ENCODE measurements at regions not wholly inside any gene's neighbourhood (a gene's known extent, or its start where the extent isn't known, plus 50 kb on each side); places are given as distances from the start of the nearest gene placed in this dataset.
"Not testable (repeated sequence)": the region's sequence is repeated elsewhere in the genome, so short reads cannot be mapped to it uniquely, and the experiment has no call there.

DNA sequence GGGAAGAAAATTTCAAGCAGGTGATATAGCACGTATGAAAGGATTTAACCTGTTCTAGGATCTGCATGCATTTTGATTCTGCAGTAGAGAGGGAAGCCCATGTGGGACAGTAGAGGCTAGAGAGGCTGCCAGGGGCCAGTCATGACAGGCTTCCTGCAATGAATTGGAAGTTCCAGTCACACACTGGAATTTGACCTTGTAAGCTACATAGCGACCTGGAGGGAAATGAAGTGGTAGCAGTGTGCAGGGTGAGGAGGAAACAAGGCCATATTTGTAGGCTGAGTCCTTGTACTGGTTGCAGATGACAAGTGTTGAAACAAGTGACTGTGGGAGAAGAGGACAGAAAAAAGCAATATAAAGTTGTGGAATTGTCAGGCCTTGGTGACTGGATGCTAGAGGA, 58.6 kb upstream of the OLIG3 start:
- no peaks in the 10 kb centered on the region for H3K79me2 ChIP-seq (ENCODE audit: insufficient read depth, low read length)
- H3K27me3 ChIP-seq (ENCODE audit: insufficient read depth, low read length), result no peaks in the 10 kb centered on the region
- Mint-ChIP-seq H3K36me3 (ENCODE audit: insufficient read depth in 1 of 3, low read depth in 3 of 3) (no peaks in the 10 kb centered on the region), H3K4me3 (no peak overlapping the region), H3K4me1 (peaks cover 21 to 27% of the 10 kb centered on the region in 2 experiments), H3K27ac (no peak overlapping the region), H3K9me3 (no peaks in the 10 kb centered on the region), H3K27me3 (ENCODE audit: low read depth) (no peaks in the 10 kb centered on the region)
- H2BK20ac ChIP-seq (ENCODE audit: low read depth, low read length, poor library complexity, severe bottlenecking), result no peak overlapping the region
- H3K23me2 ChIP-seq (ENCODE audit: insufficient read length, low read depth, low read length, poor library complexity, severe bottlenecking), result no peaks in the 10 kb centered on the region
- H3K4me2 ChIP-seq (ENCODE audit: insufficient read depth, insufficient read length, low read length), result no peak overlapping the region
- no CpG with 5 or more reads among the region's 2 CpGs for WGBS (ENCODE audit: extremely low coverage, insufficient read length, low lambda C conversion rate)
- no peak overlapping the region for H2BK15ac ChIP-seq (ENCODE audit: low read depth, low read length)
- H2BK5ac ChIP-seq (ENCODE audit: insufficient read length, low read length), result no peak overlapping the region
- H2AK5ac ChIP-seq (ENCODE audit: insufficient read length, low read length), result no peak overlapping the region
- no peak overlapping the region for H4K8ac ChIP-seq (replicated peaks; ENCODE audit: insufficient read length, low read depth, low read length)
- no peak for DNase-seq
- H3K14ac ChIP-seq (ENCODE audit: insufficient read depth, low read length), result no peak overlapping the region
- H4K20me1 ChIP-seq (ENCODE audit: control insufficient read depth, insufficient read depth, insufficient read length), result no peaks in the 10 kb centered on the region
- H3K27ac ChIP-seq (ENCODE audit: insufficient read length, low read depth, low read length), result no peak overlapping the region
- H4K5ac ChIP-seq (ENCODE audit: insufficient read length, low read depth, low read length), result no peak overlapping the region
- H3K79me1 ChIP-seq (ENCODE audit: insufficient read depth, low read depth, low read length, poor library complexity, severe bottlenecking), result no peaks in the 10 kb centered on the region
- H3K23ac ChIP-seq (ENCODE audit: insufficient read length, low read depth, low read length), result no peak overlapping the region
- no peak overlapping the region for H4K91ac ChIP-seq (ENCODE audit: insufficient read length, low read depth, low read length)
- H3K4ac ChIP-seq (ENCODE audit: low read depth, low read length), result no peak overlapping the region
- H3K9ac ChIP-seq (ENCODE audit: extremely low read depth, insufficient read length, low read length), result no peak overlapping the region
- H3K18ac ChIP-seq (ENCODE audit: insufficient read length, low read depth, low read length), result no peak overlapping the region
- H2BK120ac ChIP-seq (ENCODE audit: low read depth, low read length, poor library complexity, severe bottlenecking), result no peak overlapping the region
- H2BK12ac ChIP-seq (ENCODE audit: insufficient read length, low read depth, low read length), result no peak overlapping the region
- no peak overlapping the region for H3K56ac ChIP-seq (ENCODE audit: insufficient read length, low read depth, low read length)
- H3K4me1 ChIP-seq (ENCODE audit: insufficient read depth, low read length), result peaks cover 4% of the 10 kb centered on the region; the same call in 1 of the 2 replicates
- TF ChIP-seq, protein P1, sequence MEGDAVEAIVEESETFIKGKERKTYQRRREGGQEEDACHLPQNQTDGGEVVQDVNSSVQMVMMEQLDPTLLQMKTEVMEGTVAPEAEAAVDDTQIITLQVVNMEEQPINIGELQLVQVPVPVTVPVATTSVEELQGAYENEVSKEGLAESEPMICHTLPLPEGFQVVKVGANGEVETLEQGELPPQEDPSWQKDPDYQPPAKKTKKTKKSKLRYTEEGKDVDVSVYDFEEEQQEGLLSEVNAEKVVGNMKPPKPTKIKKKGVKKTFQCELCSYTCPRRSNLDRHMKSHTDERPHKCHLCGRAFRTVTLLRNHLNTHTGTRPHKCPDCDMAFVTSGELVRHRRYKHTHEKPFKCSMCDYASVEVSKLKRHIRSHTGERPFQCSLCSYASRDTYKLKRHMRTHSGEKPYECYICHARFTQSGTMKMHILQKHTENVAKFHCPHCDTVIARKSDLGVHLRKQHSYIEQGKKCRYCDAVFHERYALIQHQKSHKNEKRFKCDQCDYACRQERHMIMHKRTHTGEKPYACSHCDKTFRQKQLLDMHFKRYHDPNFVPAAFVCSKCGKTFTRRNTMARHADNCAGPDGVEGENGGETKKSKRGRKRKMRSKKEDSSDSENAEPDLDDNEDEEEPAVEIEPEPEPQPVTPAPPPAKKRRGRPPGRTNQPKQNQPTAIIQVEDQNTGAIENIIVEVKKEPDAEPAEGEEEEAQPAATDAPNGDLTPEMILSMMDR (conservative IDR thresholded peaks at IDR 0.05), result no peak
- H2AFZ ChIP-seq (ENCODE audit: low read length), result no peak overlapping the region
- H3T11ph ChIP-seq (ENCODE audit: low read length), result no peak overlapping the region
- no peaks in the 10 kb centered on the region for H3K9me3 ChIP-seq (ENCODE audit: control insufficient read depth, low read depth, low read length)

DNA sequence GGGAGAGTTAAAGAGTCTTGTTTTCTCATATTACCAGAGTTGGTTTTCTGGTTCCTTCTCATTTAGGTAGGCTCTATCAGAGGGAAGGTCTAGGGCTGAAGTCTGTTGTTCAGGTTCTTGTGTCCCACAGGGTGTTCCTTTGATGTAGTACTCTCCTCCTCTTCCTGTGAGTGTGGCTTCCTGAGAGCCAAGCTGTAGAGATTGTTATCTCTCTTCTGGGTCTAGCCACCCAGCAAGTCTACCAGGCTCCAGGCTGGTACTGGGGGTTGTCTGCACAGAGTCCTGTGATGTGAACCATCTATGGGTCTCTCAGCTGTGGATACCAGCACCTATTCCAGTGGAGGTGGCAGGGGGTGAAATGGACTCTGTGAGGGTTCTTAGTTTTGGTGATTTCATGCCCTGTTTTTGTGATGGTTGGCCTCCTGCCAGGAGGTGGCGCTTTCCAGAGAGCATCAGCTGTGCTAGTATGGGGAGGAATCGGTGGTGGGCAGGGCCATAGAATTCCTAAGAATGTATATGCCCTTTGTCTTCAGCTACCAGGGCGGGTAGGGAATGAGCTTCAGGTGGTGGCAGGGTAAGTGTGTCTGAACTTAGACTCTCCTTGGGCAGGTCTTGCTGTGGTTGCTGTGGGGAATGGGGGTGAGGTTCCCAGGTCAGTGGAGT, 65.5 kb upstream of the OLIG3 start:
- H3K79me2 ChIP-seq (ENCODE audit: insufficient read depth, low read length); H3K27me3 Mint-ChIP-seq (ENCODE audit: low read depth); H3K36me3 Mint-ChIP-seq (ENCODE audit: insufficient read depth in 1 of 3, low read depth in 3 of 3); H3K4me1 ChIP-seq (ENCODE audit: insufficient read depth, low read length); H2BK12ac ChIP-seq (ENCODE audit: insufficient read length, low read depth, low read length); H3K56ac ChIP-seq (ENCODE audit: insufficient read length, low read depth, low read length); H3K9me3 Mint-ChIP-seq; H3T11ph ChIP-seq (ENCODE audit: low read length); H3K14ac ChIP-seq (ENCODE audit: insufficient read depth, low read length); H3K4ac ChIP-seq (ENCODE audit: low read depth, low read length); H2BK15ac ChIP-seq (ENCODE audit: low read depth, low read length); H2AK5ac ChIP-seq (ENCODE audit: insufficient read length, low read length); H3K18ac ChIP-seq (ENCODE audit: insufficient read length, low read depth, low read length); H2BK5ac ChIP-seq (ENCODE audit: insufficient read length, low read length); H2AFZ ChIP-seq (ENCODE audit: low read length); DNase-seq; H4K5ac ChIP-seq (ENCODE audit: insufficient read length, low read depth, low read length); H4K20me1 ChIP-seq (ENCODE audit: control insufficient read depth, insufficient read depth, insufficient read length); H3K27me3 ChIP-seq (ENCODE audit: insufficient read depth, low read length); H3K9ac ChIP-seq (ENCODE audit: extremely low read depth, insufficient read length, low read length); H2BK20ac ChIP-seq (ENCODE audit: low read depth, low read length, poor library complexity, severe bottlenecking); H3K23me2 ChIP-seq (ENCODE audit: insufficient read length, low read depth, low read length, poor library complexity, severe bottlenecking); H4K8ac ChIP-seq (replicated peaks; ENCODE audit: insufficient read length, low read depth, low read length); H4K91ac ChIP-seq (ENCODE audit: insufficient read length, low read depth, low read length); H3K4me2 ChIP-seq (ENCODE audit: insufficient read depth, insufficient read length, low read length); H3K27ac ChIP-seq (ENCODE audit: insufficient read length, low read depth, low read length); H3K9me3 ChIP-seq (ENCODE audit: control insufficient read depth, low read depth, low read length); H3K23ac ChIP-seq (ENCODE audit: insufficient read length, low read depth, low read length); H3K4me3 Mint-ChIP-seq; H3K79me1 ChIP-seq (ENCODE audit: insufficient read depth, low read depth, low read length, poor library complexity, severe bottlenecking); H2BK120ac ChIP-seq (ENCODE audit: low read depth, low read length, poor library complexity, severe bottlenecking): not testable (repeated sequence)
- WGBS (ENCODE audit: extremely low coverage, insufficient read length, low lambda C conversion rate), result no CpG with 5 or more reads among the region's 3 CpGs
- H3K4me1 Mint-ChIP-seq, result peaks cover 16 to 28% of the 10 kb centered on the region in 2 experiments
- peak overlapping the region in 1 of 3 experiments; percentile 14; a peak in 1 of 7 replicates for H3K27ac Mint-ChIP-seq

Data from H9 (cell line).